Skeletal muscle satellite cell (primary cell): ENCODE measurements at regions not wholly inside any gene's neighbourhood (a gene's known extent, or its start where the extent isn't known, plus 50 kb on each side); places are given as distances from the start of the nearest gene placed in this dataset.
"Not testable (repeated sequence)": the region's sequence is repeated elsewhere in the genome, so short reads cannot be mapped to it uniquely, and the experiment has no call there.

Source experiments
- H3K27me3 ChIP-seq: 2 replicates; pipeline ENCODE4 v1.7.0; 2013; ENCODE audit warnings: low read length; ENCODE audit not compliant: control insufficient read depth, insufficient read depth
- H3K36me3 ChIP-seq: 2 replicates; pipeline ENCODE4 v1.7.0; 2013; ENCODE audit warnings: mild to moderate bottlenecking, control low read depth, low read length; ENCODE audit not compliant: insufficient read depth
- H3K4me1 ChIP-seq: 2 replicates; pipeline ENCODE4 v1.7.0; 2013; ENCODE audit warnings: low read length; ENCODE audit not compliant: control insufficient read depth, insufficient read depth
- H3K4me2 ChIP-seq: 2 replicates; pipeline ENCODE4 v1.7.0; 2013; ENCODE audit warnings: mild to moderate bottlenecking, low read length
- H3K4me3 ChIP-seq: 2 replicates; pipeline ENCODE4 v1.7.0; 2013; ENCODE audit warnings: low read length
- H3K9ac ChIP-seq: 2 replicates; pipeline ENCODE4 v1.7.0; 2013; ENCODE audit warnings: mild to moderate bottlenecking, low read depth, low read length, moderate library complexity
- H3K9me3 ChIP-seq: replicated peaks from 2 replicates; pipeline ENCODE4 v1.7.0; 2013; ENCODE audit warnings: mild to moderate bottlenecking, control low read depth, low read length

GRCh38 chr1:4253935-4254334, 353.9 kb upstream of the C1orf174 start:
- no peaks in the 10 kb centered on the region for H3K4me1 ChIP-seq
- no peak overlapping the region for H3K9ac ChIP-seq
- H3K36me3 ChIP-seq: no peaks in the 10 kb centered on the region
- H3K27me3 ChIP-seq: no peaks in the 10 kb centered on the region
- no peak overlapping the region for H3K4me2 ChIP-seq
- no peak overlapping the region for H3K4me3 ChIP-seq
- peaks cover 10% of the 10 kb centered on the region for H3K9me3 ChIP-seq

- H3K36me3 ChIP-seq: no peaks in the 10 kb centered on the region
- no peaks in the 10 kb centered on the region for H3K4me1 ChIP-seq
- no peak overlapping the region for H3K4me2 ChIP-seq
- H3K27me3 ChIP-seq: no peaks in the 10 kb centered on the region
- H3K4me3 ChIP-seq: no peak overlapping the region
- peaks cover 8% of the 10 kb centered on the region for H3K9me3 ChIP-seq
- H3K9ac ChIP-seq: no peak overlapping the region
Observed at GRCh38 chr1:4256351-4256750, 356.3 kb upstream of the C1orf174 start.

GRCh38 chr1:4258146-4258777, 358.2 kb upstream of the C1orf174 start:
- H3K4me3 ChIP-seq, H3K4me2 ChIP-seq, H3K9ac ChIP-seq, H3K4me1 ChIP-seq, H3K36me3 ChIP-seq, H3K27me3 ChIP-seq, H3K9me3 ChIP-seq: not testable (repeated sequence)

- H3K4me1 ChIP-seq: no peaks in the 10 kb centered on the region
- H3K27me3 ChIP-seq: no peaks in the 10 kb centered on the region
- peaks cover 2% of the 10 kb centered on the region for H3K9me3 ChIP-seq
- no peak overlapping the region for H3K4me3 ChIP-seq
- no peaks in the 10 kb centered on the region for H3K36me3 ChIP-seq
- H3K4me2 ChIP-seq: no peak overlapping the region
- H3K9ac ChIP-seq: no peak overlapping the region
Observed at GRCh38 chr1:4261327-4261726, 361.3 kb upstream of the C1orf174 start.

- Histone ChIP-seq H3K9me3 (no peaks in the 10 kb centered on the region), H3K4me2 (no peak overlapping the region), H3K9ac (no peak overlapping the region), H3K4me1 (no peaks in the 10 kb centered on the region), H3K36me3 (no peaks in the 10 kb centered on the region), H3K4me3 (no peak overlapping the region), H3K27me3 (no peaks in the 10 kb centered on the region)
Observed at GRCh38 chr1:4262665-4263064, 362.6 kb upstream of the C1orf174 start.

- H3K9ac ChIP-seq: no peak overlapping the region
- no peaks in the 10 kb centered on the region for H3K27me3 ChIP-seq
Observed at GRCh38 chr1:4263699-4264098, 363.6 kb upstream of the C1orf174 start.

GRCh38 chr1:4265836-4266235, 365.8 kb upstream of the C1orf174 start:
- H3K36me3 ChIP-seq: no peaks in the 10 kb centered on the region
- no peaks in the 10 kb centered on the region for H3K27me3 ChIP-seq
- no peak overlapping the region for H3K9ac ChIP-seq
- H3K9me3 ChIP-seq: peaks cover 3% of the 10 kb centered on the region
- H3K4me2 ChIP-seq: no peak overlapping the region
- no peak overlapping the region for H3K4me3 ChIP-seq
- H3K4me1 ChIP-seq: no peaks in the 10 kb centered on the region

More at GRCh38 chr1:4263699-4264098, 363.6 kb upstream of the C1orf174 start:
- Histone ChIP-seq H3K36me3 (no peaks in the 10 kb centered on the region), H3K4me2 (no peak overlapping the region), H3K9me3 (peaks cover 3% of the 10 kb centered on the region), H3K4me3 (no peak overlapping the region), H3K4me1 (no peaks in the 10 kb centered on the region)

GRCh38 chr1:4267381-4268261, 367.5 kb upstream of the C1orf174 start:
- H3K9me3 ChIP-seq: peaks cover 9% of the 10 kb centered on the region
- H3K9ac ChIP-seq: no peak overlapping the region

GRCh38 chr1:4268262-4268888, 368.3 kb upstream of the C1orf174 start:
- H3K9ac ChIP-seq: no peak overlapping the region
- peaks cover 9% of the 10 kb centered on the region for H3K9me3 ChIP-seq
- H3K4me3 ChIP-seq: no peak overlapping the region
- no peak overlapping the region for H3K4me2 ChIP-seq
- no peaks in the 10 kb centered on the region for H3K4me1 ChIP-seq
- no peaks in the 10 kb centered on the region for H3K27me3 ChIP-seq
- no peaks in the 10 kb centered on the region for H3K36me3 ChIP-seq

More at GRCh38 chr1:4267381-4268261, 367.5 kb upstream of the C1orf174 start:
- no peak overlapping the region for H3K4me3 ChIP-seq
- no peak overlapping the region for H3K4me2 ChIP-seq
- no peaks in the 10 kb centered on the region for H3K27me3 ChIP-seq
- no peaks in the 10 kb centered on the region for H3K4me1 ChIP-seq
- no peaks in the 10 kb centered on the region for H3K36me3 ChIP-seq

- no peaks in the 10 kb centered on the region for H3K4me1 ChIP-seq
- no peak overlapping the region for H3K4me2 ChIP-seq
- H3K4me3 ChIP-seq: no peak overlapping the region
- H3K36me3 ChIP-seq: no peaks in the 10 kb centered on the region
- H3K27me3 ChIP-seq: no peaks in the 10 kb centered on the region
- peaks cover 9% of the 10 kb centered on the region for H3K9me3 ChIP-seq
- H3K9ac ChIP-seq: no peak overlapping the region
Observed at GRCh38 chr1:4268889-4269284, 368.8 kb upstream of the C1orf174 start.

- Histone ChIP-seq H3K9me3 (peaks cover 9% of the 10 kb centered on the region), H3K9ac (no peak overlapping the region), H3K36me3 (no peaks in the 10 kb centered on the region), H3K4me1 (no peaks in the 10 kb centered on the region), H3K27me3 (no peaks in the 10 kb centered on the region), H3K4me2 (no peak overlapping the region), H3K4me3 (no peak overlapping the region)
Observed at GRCh38 chr1:4269330-4269729, 369.3 kb upstream of the C1orf174 start.
